ENCODE measurements at regions not wholly inside any gene's neighbourhood (a gene's known extent, or its start where the extent isn't known, plus 50 kb on each side); places are given as distances from the start of the nearest gene placed in this dataset.

- no peak for DNase-seq
Observed at GRCh38 chr21:14321042-14321441, 61.9 kb downstream of the HSPA13 start.

GRCh38 chr21:14319805-14320204 is 63.1 kb downstream of the HSPA13 start:
- DNase-seq = no peak

GRCh38 chr21:14318578-14318977 is 64.4 kb downstream of the HSPA13 start:
- DNase-seq = no peak

GRCh38 chr21:14317507-14317906 is 65.4 kb downstream of the HSPA13 start:
- DNase-seq = no peak

GRCh38 chr21:14313300-14313699 is 69.6 kb downstream of the HSPA13 start:
- no peak for DNase-seq

- no peak for DNase-seq
Observed at GRCh38 chr21:14312871-14313270, 70.1 kb downstream of the HSPA13 start.

- DNase-seq = no peak
Observed at GRCh38 chr21:14308234-14308633, 74.7 kb downstream of the HSPA13 start.

GRCh38 chr21:14306126-14306907 is 76.6 kb downstream of the HSPA13 start:
- DNase-seq = peak in 1 of 2 experiments; percentile 15

- no peak for DNase-seq
Observed at GRCh38 chr21:14303731-14304488, 79.0 kb downstream of the HSPA13 start.

GRCh38 chr21:14300074-14300473 is 82.9 kb downstream of the HSPA13 start:
- DNase-seq = no peak

GRCh38 chr21:14290576-14290975 is 74.6 kb downstream of the RBM11 start:
- no peak for DNase-seq

- DNase-seq = no peak
Observed at GRCh38 chr21:14288922-14289321, 73.0 kb downstream of the RBM11 start.

GRCh38 chr21:14285147-14285761 is 69.3 kb downstream of the RBM11 start:
- DNase-seq = no peak

- peak in 1 of 2 experiments; percentile 60 for DNase-seq
Observed at GRCh38 chr21:14284481-14284880, 68.5 kb downstream of the RBM11 start.

- DNase-seq = peak; percentile 58 to 70
Observed at GRCh38 chr21:14281188-14281900, 65.4 kb downstream of the RBM11 start.

All from NCI-H524 (cell line).